ENCODE measurements at regions not wholly inside any gene's neighbourhood (a gene's known extent, or its start where the extent isn't known, plus 50 kb on each side); places are given as distances from the start of the nearest gene placed in this dataset.
"Not testable (repeated sequence)": the region's sequence is repeated elsewhere in the genome, so short reads cannot be mapped to it uniquely, and the experiment has no call there.

DNA sequence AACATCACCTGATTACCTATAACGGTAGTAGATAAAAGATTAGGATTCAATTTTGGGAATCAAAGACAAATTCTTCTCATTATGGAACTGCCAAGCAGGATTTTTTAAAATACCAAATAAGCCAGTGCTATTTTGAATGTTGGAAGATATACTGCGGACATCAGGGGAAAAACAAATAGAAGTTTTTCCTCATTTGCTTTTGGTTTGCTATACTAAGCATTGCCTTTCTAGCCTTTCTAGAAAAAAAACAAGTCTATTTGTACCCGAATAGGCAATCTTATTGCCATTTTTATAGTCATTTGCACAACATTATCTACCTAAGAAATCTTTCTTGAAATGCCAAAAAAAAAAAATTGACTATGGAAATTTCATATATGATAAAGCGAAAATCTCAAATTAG is 379.5 kb downstream of the CDH10 start:
- no peaks in the 10 kb centered on the region for H3K9me3 Mint-ChIP-seq

DNA sequence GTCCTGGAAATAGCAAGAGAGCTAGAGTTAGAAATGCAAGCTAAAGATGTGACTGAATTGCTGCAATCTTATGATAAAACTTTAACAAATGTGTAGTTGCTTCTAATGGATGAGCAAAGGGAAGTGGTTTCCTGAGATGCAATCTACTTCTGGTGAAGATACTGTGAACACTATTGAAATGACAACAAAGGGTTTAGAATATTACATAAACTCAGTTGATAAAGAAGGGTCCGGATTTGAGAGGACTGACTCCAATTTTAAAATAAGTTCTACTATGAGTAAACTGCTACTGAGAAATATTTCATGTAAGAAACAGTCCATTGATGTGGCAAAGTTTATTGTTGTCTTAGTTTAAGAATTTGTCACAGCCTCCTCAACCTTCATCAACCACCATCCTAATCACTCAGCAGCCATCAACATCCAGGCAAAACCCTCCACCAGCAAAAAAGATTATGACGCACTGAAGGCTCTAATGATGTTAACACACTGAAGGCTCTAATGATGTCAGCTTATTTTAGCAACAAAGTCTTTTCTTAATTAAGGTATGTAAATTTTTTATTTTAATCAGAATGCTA is 376.2 kb downstream of the CDH10 start:
- Mint-ChIP-seq H3K4me3 (no peak overlapping the region), H3K27ac (ENCODE audit: unreplicated experiment) (no peak overlapping the region), H3K4me1 (no peaks in the 10 kb centered on the region), H3K36me3 (ENCODE audit: low read depth) (no peaks in the 10 kb centered on the region), H3K27me3 (ENCODE audit: low read depth) (no peaks in the 10 kb centered on the region), H3K9me3 (no peaks in the 10 kb centered on the region)
- TF ChIP-seq, protein P1, sequence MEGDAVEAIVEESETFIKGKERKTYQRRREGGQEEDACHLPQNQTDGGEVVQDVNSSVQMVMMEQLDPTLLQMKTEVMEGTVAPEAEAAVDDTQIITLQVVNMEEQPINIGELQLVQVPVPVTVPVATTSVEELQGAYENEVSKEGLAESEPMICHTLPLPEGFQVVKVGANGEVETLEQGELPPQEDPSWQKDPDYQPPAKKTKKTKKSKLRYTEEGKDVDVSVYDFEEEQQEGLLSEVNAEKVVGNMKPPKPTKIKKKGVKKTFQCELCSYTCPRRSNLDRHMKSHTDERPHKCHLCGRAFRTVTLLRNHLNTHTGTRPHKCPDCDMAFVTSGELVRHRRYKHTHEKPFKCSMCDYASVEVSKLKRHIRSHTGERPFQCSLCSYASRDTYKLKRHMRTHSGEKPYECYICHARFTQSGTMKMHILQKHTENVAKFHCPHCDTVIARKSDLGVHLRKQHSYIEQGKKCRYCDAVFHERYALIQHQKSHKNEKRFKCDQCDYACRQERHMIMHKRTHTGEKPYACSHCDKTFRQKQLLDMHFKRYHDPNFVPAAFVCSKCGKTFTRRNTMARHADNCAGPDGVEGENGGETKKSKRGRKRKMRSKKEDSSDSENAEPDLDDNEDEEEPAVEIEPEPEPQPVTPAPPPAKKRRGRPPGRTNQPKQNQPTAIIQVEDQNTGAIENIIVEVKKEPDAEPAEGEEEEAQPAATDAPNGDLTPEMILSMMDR (conservative IDR thresholded peaks at IDR 0.05) = no peak
- no peak for DNase-seq (ENCODE audit: low read depth, low spot score)

More for the DNA sequence above, 379.5 kb downstream of the CDH10 start:
- Mint-ChIP-seq H3K36me3 (ENCODE audit: low read depth) (no peaks in the 10 kb centered on the region), H3K27ac (ENCODE audit: unreplicated experiment) (no peak overlapping the region), H3K27me3 (ENCODE audit: low read depth) (no peaks in the 10 kb centered on the region), H3K4me3 (no peak overlapping the region), H3K4me1 (no peaks in the 10 kb centered on the region)
- TF ChIP-seq, protein P1 (conservative IDR thresholded peaks at IDR 0.05) = no peak
- DNase-seq (ENCODE audit: low read depth, low spot score) = no peak

DNA sequence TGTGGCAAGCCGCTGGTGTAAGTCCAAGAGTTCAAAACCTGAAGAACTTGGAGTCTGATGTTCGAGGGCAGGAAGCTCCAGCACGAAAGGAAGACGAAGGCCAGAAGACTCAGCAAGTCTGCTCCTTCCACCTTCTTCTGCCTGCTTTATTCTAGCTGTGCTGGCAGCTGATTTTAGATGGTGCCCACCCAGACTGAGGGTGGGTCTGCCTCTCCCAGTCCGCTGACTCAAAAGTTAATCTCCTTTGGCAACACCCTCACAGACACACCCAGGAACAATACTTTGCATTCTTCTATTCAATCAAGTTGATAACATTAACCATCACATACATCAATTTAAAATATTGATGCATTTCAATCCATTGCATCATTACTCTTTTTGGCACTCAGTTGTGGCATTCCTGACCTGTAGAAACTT is 373.1 kb downstream of the CDH10 start:
- H3K36me3 Mint-ChIP-seq (ENCODE audit: low read depth); H3K27me3 Mint-ChIP-seq (ENCODE audit: low read depth); H3K4me1 Mint-ChIP-seq; H3K27ac Mint-ChIP-seq (ENCODE audit: unreplicated experiment); H3K9me3 Mint-ChIP-seq; DNase-seq (ENCODE audit: low read depth, low spot score); H3K4me3 Mint-ChIP-seq: not testable (repeated sequence)

DNA sequence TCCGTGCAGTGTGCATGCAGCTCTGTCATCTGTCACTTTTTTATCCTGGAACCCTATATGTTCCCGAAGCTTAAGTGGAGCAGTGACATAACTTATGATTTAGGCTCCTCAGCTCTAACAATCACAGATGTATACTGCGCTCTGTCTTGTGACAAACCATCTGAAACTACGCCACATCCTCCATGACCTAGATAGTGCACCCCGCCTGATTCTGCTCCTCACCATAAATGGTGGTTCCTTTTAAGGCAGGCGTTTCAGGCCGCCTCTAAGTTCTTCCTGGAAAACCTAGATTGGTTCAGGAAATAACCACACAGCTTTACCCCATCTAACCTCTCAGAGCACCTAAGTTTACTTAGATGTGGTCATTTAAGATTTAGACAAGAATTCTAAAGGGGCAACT is 372.0 kb downstream of the CDH10 start:
- no peaks in the 10 kb centered on the region for H3K4me1 Mint-ChIP-seq
- TF ChIP-seq, protein P1 (conservative IDR thresholded peaks at IDR 0.05) = no peak
- no peak overlapping the region for H3K4me3 Mint-ChIP-seq
- no peak for DNase-seq (ENCODE audit: low read depth, low spot score)
- peak overlapping the region; percentile 8 for H3K27ac Mint-ChIP-seq (ENCODE audit: unreplicated experiment)
- H3K27me3 Mint-ChIP-seq (ENCODE audit: low read depth) = no peaks in the 10 kb centered on the region
- no peaks in the 10 kb centered on the region for H3K9me3 Mint-ChIP-seq
- H3K36me3 Mint-ChIP-seq (ENCODE audit: low read depth) = no peaks in the 10 kb centered on the region

DNA sequence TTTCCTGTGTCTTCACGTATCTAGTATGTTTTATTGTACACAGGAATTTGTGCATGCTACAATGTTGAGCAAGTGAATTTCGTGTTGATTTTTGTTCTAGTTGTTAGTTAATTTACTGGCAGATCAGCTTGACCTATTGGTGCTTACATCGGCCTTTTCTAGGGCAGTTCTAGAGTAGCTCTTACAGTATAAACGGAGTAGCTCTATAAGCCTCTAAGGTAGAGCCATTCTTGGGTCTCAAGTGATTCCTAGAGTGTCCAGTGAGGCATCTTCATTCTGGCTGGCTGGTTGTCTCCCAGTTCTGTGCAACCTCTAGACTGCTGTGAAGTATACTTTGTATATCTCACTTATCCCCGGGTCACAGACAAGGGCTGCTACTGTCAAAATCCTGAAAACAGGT is 364.6 kb downstream of the CDH10 start:
- H3K36me3 Mint-ChIP-seq (ENCODE audit: low read depth) = no peaks in the 10 kb centered on the region
- no peak for DNase-seq (ENCODE audit: low read depth, low spot score)
- H3K9me3 Mint-ChIP-seq = no peaks in the 10 kb centered on the region
- H3K4me1 Mint-ChIP-seq = no peaks in the 10 kb centered on the region
- TF ChIP-seq, protein P1 (conservative IDR thresholded peaks at IDR 0.05) = no peak
- H3K27ac Mint-ChIP-seq (ENCODE audit: unreplicated experiment) = no peak overlapping the region
- H3K27me3 Mint-ChIP-seq (ENCODE audit: low read depth) = no peaks in the 10 kb centered on the region
- no peak overlapping the region for H3K4me3 Mint-ChIP-seq

DNA sequence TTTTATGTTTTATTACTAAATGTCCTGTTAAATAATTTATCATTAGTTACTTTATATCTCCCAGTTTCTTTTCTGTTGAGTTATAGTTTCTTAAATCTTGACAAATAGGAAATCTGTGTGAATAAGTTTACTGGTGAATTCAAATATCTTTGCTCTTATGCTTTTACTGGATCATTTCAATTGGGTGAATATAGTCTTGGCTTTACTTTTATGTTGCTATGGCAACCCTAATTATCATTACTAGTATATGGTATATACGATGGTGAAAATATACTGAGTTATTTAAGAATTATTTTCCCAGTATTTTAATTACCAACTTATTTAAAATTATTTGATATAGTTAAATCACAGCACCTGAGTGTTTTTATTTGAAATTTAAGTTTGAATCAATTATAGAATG is 363.0 kb downstream of the CDH10 start:
- H3K4me1 Mint-ChIP-seq = no peaks in the 10 kb centered on the region
- no peak for DNase-seq (ENCODE audit: low read depth, low spot score)
- H3K36me3 Mint-ChIP-seq (ENCODE audit: low read depth) = no peaks in the 10 kb centered on the region
- no peak overlapping the region for H3K27ac Mint-ChIP-seq (ENCODE audit: unreplicated experiment)
- TF ChIP-seq, protein P1 (conservative IDR thresholded peaks at IDR 0.05) = no peak
- no peaks in the 10 kb centered on the region for H3K27me3 Mint-ChIP-seq (ENCODE audit: low read depth)
- no peaks in the 10 kb centered on the region for H3K9me3 Mint-ChIP-seq
- no peak overlapping the region for H3K4me3 Mint-ChIP-seq

All from neural crest cell (in vitro differentiated cells).